Tibial nerve (tissue), 4 donors: ENCODE measurements at regions not wholly inside any gene's neighbourhood (a gene's known extent, or its start where the extent isn't known, plus 50 kb on each side); places are given as distances from the start of the nearest gene placed in this dataset.

ENCODE experiments used
- DNase-seq, 2 donors: peaks; one replicate each; pipeline ENCODE4 v3.0.0-alpha.2; 2019; ENCODE audit warnings: low spot score in 2 of 2
- H3K27ac ChIP-seq, 4 donors: fragments of 200-600 bp; sonication (generic) in 3 of 4; one replicate each; pipeline ENCODE4 v1.5.1; 2017 to 2019; ENCODE audit warnings: mild to moderate bottlenecking in 1 of 4
- H3K27me3 ChIP-seq, 2 donors: fragments of 200-600 bp; sonication (generic) in 1 of 2; one replicate each; pipeline versions ENCODE4 v1.5.1 to v1.6.0; 2017 to 2019
- H3K36me3 ChIP-seq, 3 donors: fragments of 200-600 bp; sonication (generic); one replicate each; pipeline ENCODE4 v1.5.1; 2018 to 2019
- H3K4me1 ChIP-seq, 4 donors: fragments of 200-600 bp; sonication (generic) in 3 of 4; one replicate each; pipeline ENCODE4 v1.5.1; 2017 to 2019
- H3K4me3 ChIP-seq, 4 donors: fragments of 200-600 bp; sonication (generic) in 3 of 4; one replicate each; pipeline ENCODE4 v1.5.1; 2017 to 2019; ENCODE audit warnings: mild to moderate bottlenecking in 1 of 4, moderate library complexity in 1 of 4
- H3K9me3 ChIP-seq, 4 donors: fragments of 200-600 bp; sonication (generic) in 3 of 4; one replicate each; pipeline ENCODE4 v1.5.1; 2017 to 2019
- CTCF ChIP-seq, 5 experiments: fragments of 200-600 bp in 3 of 5; fragments of 450-650 bp in 2 of 5; sonication (generic) in 3 of 5; IDR thresholded peaks; one replicate each; pipeline ENCODE4 v1.5.1; 2016 to 2019; ENCODE audit warnings: antibody characterized with exemption in 5 of 5, mild to moderate bottlenecking in 3 of 5, moderate library complexity in 2 of 5
- EP300 ChIP-seq, 2 donors: sonication (generic); formaldehyde crosslinking; IDR thresholded peaks; one replicate each; pipeline ENCODE4 v1.6.1; 2017; ENCODE audit warnings: antibody characterized with exemption in 2 of 2, mild to moderate bottlenecking in 1 of 2
- POLR2A ChIP-seq, 2 donors: fragments of 450-650 bp; IDR thresholded peaks; one replicate each; pipeline ENCODE4 v1.6.1; 2017; ENCODE audit warnings: antibody characterized with exemption in 2 of 2, mild to moderate bottlenecking in 2 of 2, moderate library complexity in 2 of 2
- WGBS, 2 donors: methylation state at CpG; one replicate each; pipeline ENCODE4 v1.1.5; 2018; 5-methylcytosine and 5-hydroxymethylcytosine counted together

GRCh38 chr13:38514575-38514974, 164.9 kb downstream of the UFM1 start:
- 68 to 82% methylated on average over 1 of the region's 1 CpG for WGBS, 2 donors
- H3K27me3 ChIP-seq, result no peaks in the 10 kb centered on the region
- DNase-seq, result no peak
- H3K9me3 ChIP-seq, result no peaks in the 10 kb centered on the region
- TF ChIP-seq EP300 (IDR thresholded peaks at IDR 0.05), result no peak
- TF ChIP-seq CTCF (IDR thresholded peaks at IDR 0.05), result no peak
- TF ChIP-seq POLR2A (IDR thresholded peaks at IDR 0.05), result no peak
- H3K27ac ChIP-seq, result no peak overlapping the region
- no peak overlapping the region for H3K4me3 ChIP-seq
- H3K36me3 ChIP-seq, result no peaks in the 10 kb centered on the region
- no peaks in the 10 kb centered on the region for H3K4me1 ChIP-seq

GRCh38 chr13:38518328-38518727, 168.5 kb upstream of the FREM2 start:
- no peaks in the 10 kb centered on the region for H3K27me3 ChIP-seq
- TF ChIP-seq CTCF (IDR thresholded peaks at IDR 0.05) (no peak), EP300 (IDR thresholded peaks at IDR 0.05) (no peak), POLR2A (IDR thresholded peaks at IDR 0.05) (no peak)
- DNase-seq, result no peak
- no peaks in the 10 kb centered on the region for H3K36me3 ChIP-seq
- WGBS, 2 donors, result 83 to 90% methylated on average over 4 of the region's 4 CpGs
- H3K9me3 ChIP-seq, result no peaks in the 10 kb centered on the region
- no peak overlapping the region for H3K4me3 ChIP-seq
- no peak overlapping the region for H3K27ac ChIP-seq
- H3K4me1 ChIP-seq, result no peaks in the 10 kb centered on the region

GRCh38 chr13:38519229-38519911, 167.5 kb upstream of the FREM2 start:
- TF ChIP-seq EP300 (IDR thresholded peaks at IDR 0.05) (no peak), CTCF (IDR thresholded peaks at IDR 0.05) (no peak), POLR2A (IDR thresholded peaks at IDR 0.05) (no peak)
- no peaks in the 10 kb centered on the region for H3K27me3 ChIP-seq
- no peak overlapping the region for H3K4me3 ChIP-seq
- no peaks in the 10 kb centered on the region for H3K36me3 ChIP-seq
- no peak for DNase-seq
- H3K9me3 ChIP-seq, result no peaks in the 10 kb centered on the region
- no peaks in the 10 kb centered on the region for H3K4me1 ChIP-seq
- 80 to 82% methylated on average over 6 of the region's 6 CpGs for WGBS, 2 donors
- no peak overlapping the region for H3K27ac ChIP-seq

- no peaks in the 10 kb centered on the region for H3K36me3 ChIP-seq
- no peak for DNase-seq
- H3K9me3 ChIP-seq, result no peaks in the 10 kb centered on the region
- WGBS, 2 donors, result 76 to 77% methylated on average over 5 of the region's 5 CpGs
- no peaks in the 10 kb centered on the region for H3K4me1 ChIP-seq
- no peak overlapping the region for H3K4me3 ChIP-seq
- no peaks in the 10 kb centered on the region for H3K27me3 ChIP-seq
- TF ChIP-seq POLR2A (IDR thresholded peaks at IDR 0.05) (no peak), EP300 (IDR thresholded peaks at IDR 0.05) (no peak), CTCF (IDR thresholded peaks at IDR 0.05) (no peak)
- H3K27ac ChIP-seq, result no peak overlapping the region
Observed at GRCh38 chr13:38520041-38520440, 166.8 kb upstream of the FREM2 start.

GRCh38 chr13:38527140-38527539, 159.7 kb upstream of the FREM2 start:
- Histone ChIP-seq H3K9me3 (no peaks in the 10 kb centered on the region), H3K27ac (no peak overlapping the region), H3K4me1 (no peaks in the 10 kb centered on the region), H3K4me3 (no peak overlapping the region), H3K36me3 (no peaks in the 10 kb centered on the region), H3K27me3 (no peaks in the 10 kb centered on the region)
- WGBS, 2 donors, result 75 to 79% methylated on average over 5 of the region's 5 CpGs
- TF ChIP-seq POLR2A (IDR thresholded peaks at IDR 0.05) (no peak), EP300 (IDR thresholded peaks at IDR 0.05) (no peak), CTCF (IDR thresholded peaks at IDR 0.05) (no peak)
- no peak for DNase-seq
